ENCODE measurements at regions not wholly inside any gene's neighbourhood (a gene's known extent, or its start where the extent isn't known, plus 50 kb on each side); places are given as distances from the start of the nearest gene placed in this dataset.
"Not testable (repeated sequence)": the region's sequence is repeated elsewhere in the genome, so short reads cannot be mapped to it uniquely, and the experiment has no call there.

DNA sequence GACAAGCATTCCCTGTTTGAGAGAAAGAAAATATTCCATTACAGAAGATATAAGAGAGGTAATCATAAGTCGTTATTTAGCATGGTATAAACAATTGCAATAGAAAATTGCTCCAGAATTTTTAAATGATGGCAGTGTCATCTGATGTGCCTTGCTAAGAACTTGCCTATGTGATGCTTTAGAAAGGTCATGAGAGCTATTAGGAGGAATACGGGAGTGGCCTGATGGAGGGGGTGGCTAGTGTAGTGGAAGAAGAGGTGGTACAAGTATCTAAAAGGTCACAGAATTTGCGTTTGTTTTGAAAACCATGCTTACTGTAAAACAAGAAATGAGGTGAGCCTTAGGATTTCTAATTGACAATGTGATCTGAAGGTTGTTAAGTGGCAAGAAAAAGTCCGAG lies 550.0 kb downstream of the TMX3 start:
- no peaks in the 10 kb centered on the region for H3K27me3 ChIP-seq (replicated peaks in 2 of 5; ENCODE audit: control insufficient read depth in 4 of 5, insufficient read depth in 5 of 5, low read length in 4 of 5)
- no peaks in the 10 kb centered on the region for H3K4me1 ChIP-seq (ENCODE audit: control extremely low read depth in 1 of 4, control insufficient read depth in 4 of 4, insufficient read depth in 4 of 4, low read length in 3 of 4)
- DNase-seq = no peak
- ChIA-PET POLR2A (no interaction called here), CTCF (no interaction called here)
- no peak overlapping the region for H3K4me3 ChIP-seq (ENCODE audit: control insufficient read depth in 1 of 7, extremely low read depth in 1 of 7, insufficient read depth in 4 of 7, low read depth in 2 of 7, low read length in 6 of 7)
- WGBS (ENCODE audit: insufficient coverage) = 68% methylated on average over 4 of the region's 4 CpGs
- peaks cover 0 to 1% (median 0%) of the 10 kb centered on the region in 5 experiments for H3K9me3 ChIP-seq (ENCODE audit: control extremely low read depth in 1 of 5, control insufficient read depth in 4 of 5, insufficient read depth in 2 of 5, low read depth in 1 of 5, low read length in 4 of 5)
- H3K36me3 ChIP-seq (ENCODE audit: control insufficient read depth in 4 of 4, insufficient read depth in 4 of 4, low read length in 3 of 4) = no peaks in the 10 kb centered on the region
- no peak overlapping the region for H3K27ac ChIP-seq (ENCODE audit: insufficient read depth in 1 of 2, low read depth in 1 of 2, low read length in 2 of 2, poor library complexity in 1 of 2, severe bottlenecking in 2 of 2)

DNA sequence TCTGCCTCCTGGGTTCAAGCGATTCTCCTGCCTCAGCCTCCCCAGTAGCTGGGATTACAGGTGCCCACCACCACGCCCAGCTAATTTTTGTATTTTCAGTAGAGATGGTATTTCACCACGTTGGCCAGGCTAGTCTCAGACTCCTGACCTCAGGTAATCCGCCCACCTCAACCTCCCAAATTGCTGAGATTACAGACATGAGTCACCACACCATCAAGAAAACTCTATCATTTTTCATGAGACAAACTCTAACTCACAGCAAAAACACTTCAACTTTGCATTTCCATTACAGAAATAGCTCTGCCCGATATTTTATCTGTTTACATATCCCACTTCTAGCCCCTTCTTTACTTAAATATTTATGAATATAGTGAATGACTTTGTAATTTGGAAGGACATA lies 561.1 kb downstream of the TMX3 start:
- H3K27me3 ChIP-seq (replicated peaks in 2 of 5; ENCODE audit: control insufficient read depth in 4 of 5, insufficient read depth in 5 of 5, low read length in 4 of 5); H3K4me3 ChIP-seq (ENCODE audit: control insufficient read depth in 1 of 7, extremely low read depth in 1 of 7, insufficient read depth in 4 of 7, low read depth in 2 of 7, low read length in 6 of 7); H3K36me3 ChIP-seq (ENCODE audit: control insufficient read depth in 4 of 4, insufficient read depth in 4 of 4, low read length in 3 of 4); H3K27ac ChIP-seq (ENCODE audit: insufficient read depth in 1 of 2, low read depth in 1 of 2, low read length in 2 of 2, poor library complexity in 1 of 2, severe bottlenecking in 2 of 2); H3K9me3 ChIP-seq (ENCODE audit: control extremely low read depth in 1 of 5, control insufficient read depth in 4 of 5, insufficient read depth in 2 of 5, low read depth in 1 of 5, low read length in 4 of 5); CTCF ChIA-PET; H3K4me1 ChIP-seq (ENCODE audit: control extremely low read depth in 1 of 4, control insufficient read depth in 4 of 4, insufficient read depth in 4 of 4, low read length in 3 of 4); DNase-seq; POLR2A ChIA-PET: not testable (repeated sequence)
- no CpG with 5 or more reads among the region's 5 CpGs for WGBS (ENCODE audit: insufficient coverage)

DNA sequence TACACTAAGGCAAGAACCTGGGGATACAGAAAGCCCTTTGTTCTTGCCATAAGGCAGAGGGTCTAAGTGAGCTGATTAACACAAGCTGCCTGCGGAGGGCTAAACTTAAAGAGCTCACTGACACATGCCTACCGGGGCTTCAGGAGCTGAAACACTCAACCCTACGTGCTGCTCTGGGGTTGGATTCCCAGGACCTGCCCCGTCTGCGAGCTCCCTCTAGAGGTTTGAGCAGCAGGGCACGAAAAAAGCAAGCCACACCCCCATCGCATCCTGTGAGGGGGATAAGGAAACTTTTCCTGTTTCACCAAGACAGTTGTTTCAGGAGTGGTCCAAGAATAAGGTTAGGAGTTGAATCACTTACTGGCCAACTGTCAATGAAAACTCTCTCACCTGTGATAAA lies 562.1 kb downstream of the TMX3 start:
- POLR2A ChIA-PET = no interaction called here
- no peak for DNase-seq
- Histone ChIP-seq H3K9me3 (ENCODE audit: control extremely low read depth in 1 of 5, control insufficient read depth in 4 of 5, insufficient read depth in 2 of 5, low read depth in 1 of 5, low read length in 4 of 5) (no peaks in the 10 kb centered on the region), H3K4me1 (ENCODE audit: control extremely low read depth in 1 of 4, control insufficient read depth in 4 of 4, insufficient read depth in 4 of 4, low read length in 3 of 4) (no peaks in the 10 kb centered on the region), H3K27ac (ENCODE audit: insufficient read depth in 1 of 2, low read depth in 1 of 2, low read length in 2 of 2, poor library complexity in 1 of 2, severe bottlenecking in 2 of 2) (no peak overlapping the region), H3K4me3 (ENCODE audit: control insufficient read depth in 1 of 7, extremely low read depth in 1 of 7, insufficient read depth in 4 of 7, low read depth in 2 of 7, low read length in 6 of 7) (no peak overlapping the region), H3K27me3 (replicated peaks in 2 of 5; ENCODE audit: control insufficient read depth in 4 of 5, insufficient read depth in 5 of 5, low read length in 4 of 5) (peaks cover 0 to 2% (median 0%) of the 10 kb centered on the region in 5 experiments), H3K36me3 (ENCODE audit: control insufficient read depth in 4 of 4, insufficient read depth in 4 of 4, low read length in 3 of 4) (no peaks in the 10 kb centered on the region)
- 85% methylated on average over 6 of the region's 7 CpGs for WGBS (ENCODE audit: insufficient coverage)
- CTCF ChIA-PET = no interaction called here

DNA sequence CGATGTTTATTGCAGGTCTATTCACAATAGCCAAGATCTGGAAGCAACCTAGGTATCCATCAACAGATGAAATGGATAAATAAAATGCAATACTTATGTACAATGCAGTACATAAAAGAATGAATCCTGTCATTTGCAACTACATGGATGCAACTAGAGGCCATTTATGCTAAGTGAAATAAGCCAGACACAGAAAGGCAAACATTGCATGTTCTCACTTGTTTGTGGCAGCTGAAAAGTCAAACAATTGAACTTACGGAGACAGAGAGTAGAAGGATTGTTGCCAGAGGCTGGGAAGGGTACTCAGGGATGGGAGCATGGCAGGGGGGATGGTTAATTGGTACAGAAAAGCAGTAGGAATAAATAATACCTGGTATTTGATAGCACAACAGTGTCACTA lies 563.9 kb downstream of the TMX3 start:
- DNase-seq = no peak
- H3K36me3 ChIP-seq (ENCODE audit: control insufficient read depth in 4 of 4, insufficient read depth in 4 of 4, low read length in 3 of 4) = no peaks in the 10 kb centered on the region
- 95% methylated on average over 2 of the region's 2 CpGs for WGBS (ENCODE audit: insufficient coverage)
- H3K27ac ChIP-seq (ENCODE audit: insufficient read depth in 1 of 2, low read depth in 1 of 2, low read length in 2 of 2, poor library complexity in 1 of 2, severe bottlenecking in 2 of 2) = no peak overlapping the region
- POLR2A ChIA-PET = no interaction called here
- H3K4me3 ChIP-seq (ENCODE audit: control insufficient read depth in 1 of 7, extremely low read depth in 1 of 7, insufficient read depth in 4 of 7, low read depth in 2 of 7, low read length in 6 of 7) = no peak overlapping the region
- peaks cover 0 to 2% (median 0%) of the 10 kb centered on the region in 5 experiments for H3K27me3 ChIP-seq (replicated peaks in 2 of 5; ENCODE audit: control insufficient read depth in 4 of 5, insufficient read depth in 5 of 5, low read length in 4 of 5)
- H3K9me3 ChIP-seq (ENCODE audit: control extremely low read depth in 1 of 5, control insufficient read depth in 4 of 5, insufficient read depth in 2 of 5, low read depth in 1 of 5, low read length in 4 of 5) = no peaks in the 10 kb centered on the region
- H3K4me1 ChIP-seq (ENCODE audit: control extremely low read depth in 1 of 4, control insufficient read depth in 4 of 4, insufficient read depth in 4 of 4, low read length in 3 of 4) = no peaks in the 10 kb centered on the region
- CTCF ChIA-PET = no interaction called here

DNA sequence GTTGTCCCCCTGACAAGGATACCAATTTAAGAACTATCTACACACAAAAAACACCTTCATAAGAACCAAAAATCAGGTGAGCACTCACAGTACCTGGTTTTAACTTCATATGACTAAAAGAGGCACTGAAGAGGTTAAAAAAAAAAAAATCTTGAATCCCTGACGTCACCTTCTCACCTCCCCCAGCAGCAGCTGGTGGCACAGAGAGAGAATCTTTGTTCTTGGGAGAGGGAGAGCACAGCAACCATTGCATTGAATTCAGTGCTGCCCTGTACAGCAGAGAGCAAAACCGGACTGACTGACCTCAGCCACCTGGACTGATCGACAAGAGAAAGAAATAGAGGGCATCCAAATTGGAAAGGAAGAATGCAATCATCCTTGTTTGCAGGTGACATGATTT lies 566.0 kb downstream of the TMX3 start:
- Histone ChIP-seq H3K9me3 (ENCODE audit: control extremely low read depth in 1 of 5, control insufficient read depth in 4 of 5, insufficient read depth in 2 of 5, low read depth in 1 of 5, low read length in 4 of 5) (no peaks in the 10 kb centered on the region), H3K27me3 (replicated peaks in 2 of 5; ENCODE audit: control insufficient read depth in 4 of 5, insufficient read depth in 5 of 5, low read length in 4 of 5) (peaks cover 0 to 2% (median 0%) of the 10 kb centered on the region in 5 experiments), H3K36me3 (ENCODE audit: control insufficient read depth in 4 of 4, insufficient read depth in 4 of 4, low read length in 3 of 4) (no peaks in the 10 kb centered on the region), H3K27ac (ENCODE audit: insufficient read depth in 1 of 2, low read depth in 1 of 2, low read length in 2 of 2, poor library complexity in 1 of 2, severe bottlenecking in 2 of 2) (no peak overlapping the region), H3K4me1 (ENCODE audit: control extremely low read depth in 1 of 4, control insufficient read depth in 4 of 4, insufficient read depth in 4 of 4, low read length in 3 of 4) (no peaks in the 10 kb centered on the region), H3K4me3 (ENCODE audit: control insufficient read depth in 1 of 7, extremely low read depth in 1 of 7, insufficient read depth in 4 of 7, low read depth in 2 of 7, low read length in 6 of 7) (no peak overlapping the region)
- POLR2A ChIA-PET = no interaction called here
- no peak for DNase-seq
- CTCF ChIA-PET = no interaction called here
- 89% methylated on average over 1 of the region's 3 CpGs for WGBS (ENCODE audit: insufficient coverage)

DNA sequence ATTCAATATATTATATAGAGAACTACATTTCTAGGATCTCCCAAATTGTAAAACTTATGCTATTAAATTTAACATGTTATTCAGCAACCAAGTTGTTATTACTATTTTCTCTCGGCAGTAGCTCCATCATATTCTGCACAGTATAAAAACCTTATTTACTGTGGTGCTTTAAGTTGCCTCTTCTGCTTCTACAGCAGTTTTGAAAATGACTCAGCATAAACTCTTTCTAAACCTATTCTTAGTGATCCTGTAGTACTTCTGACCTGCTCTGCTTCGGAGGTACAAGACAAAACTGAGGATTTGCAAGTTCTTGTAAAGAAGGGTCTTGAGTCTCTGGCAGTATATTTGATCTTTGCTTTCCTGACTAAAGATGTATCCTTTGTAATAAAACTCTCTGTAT lies 567.2 kb downstream of the TMX3 start:
- ChIA-PET CTCF (no interaction called here), POLR2A (no interaction called here)
- H3K9me3 ChIP-seq (ENCODE audit: control extremely low read depth in 1 of 5, control insufficient read depth in 4 of 5, insufficient read depth in 2 of 5, low read depth in 1 of 5, low read length in 4 of 5) = no peaks in the 10 kb centered on the region
- H3K27ac ChIP-seq (ENCODE audit: insufficient read depth in 1 of 2, low read depth in 1 of 2, low read length in 2 of 2, poor library complexity in 1 of 2, severe bottlenecking in 2 of 2) = no peak overlapping the region
- peaks cover 0 to 2% (median 0%) of the 10 kb centered on the region in 5 experiments for H3K27me3 ChIP-seq (replicated peaks in 2 of 5; ENCODE audit: control insufficient read depth in 4 of 5, insufficient read depth in 5 of 5, low read length in 4 of 5)
- DNase-seq = no peak
- no peaks in the 10 kb centered on the region for H3K36me3 ChIP-seq (ENCODE audit: control insufficient read depth in 4 of 4, insufficient read depth in 4 of 4, low read length in 3 of 4)
- no peaks in the 10 kb centered on the region for H3K4me1 ChIP-seq (ENCODE audit: control extremely low read depth in 1 of 4, control insufficient read depth in 4 of 4, insufficient read depth in 4 of 4, low read length in 3 of 4)
- H3K4me3 ChIP-seq (ENCODE audit: control insufficient read depth in 1 of 7, extremely low read depth in 1 of 7, insufficient read depth in 4 of 7, low read depth in 2 of 7, low read length in 6 of 7) = no peak overlapping the region
- 100% methylated on average over 1 of the region's 2 CpGs for WGBS (ENCODE audit: insufficient coverage)

DNA sequence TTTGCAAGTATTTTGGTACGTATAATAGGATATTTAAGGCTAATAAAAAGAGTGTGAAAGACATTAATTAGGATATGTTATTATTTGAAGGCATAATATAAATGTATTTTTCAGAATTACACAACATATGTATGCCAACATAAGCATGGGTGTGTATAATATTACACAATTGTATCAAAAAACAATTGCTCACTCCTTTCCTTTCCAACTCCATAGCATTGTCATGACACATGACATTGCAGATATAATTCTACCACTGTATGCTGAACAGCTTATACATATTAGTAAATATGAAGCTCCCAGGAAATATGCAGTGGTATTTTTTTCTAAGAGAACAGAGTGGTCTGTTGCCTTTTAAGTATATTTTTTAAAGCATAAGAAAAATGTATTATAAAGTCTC lies 593.1 kb downstream of the TMX3 start:
- DNase-seq = no peak
- Histone ChIP-seq H3K4me1 (ENCODE audit: control extremely low read depth in 1 of 4, control insufficient read depth in 4 of 4, insufficient read depth in 4 of 4, low read length in 3 of 4) (no peaks in the 10 kb centered on the region), H3K27ac (ENCODE audit: insufficient read depth in 1 of 2, low read depth in 1 of 2, low read length in 2 of 2, poor library complexity in 1 of 2, severe bottlenecking in 2 of 2) (no peak overlapping the region), H3K36me3 (ENCODE audit: control insufficient read depth in 4 of 4, insufficient read depth in 4 of 4, low read length in 3 of 4) (no peaks in the 10 kb centered on the region), H3K9me3 (ENCODE audit: control extremely low read depth in 1 of 5, control insufficient read depth in 4 of 5, insufficient read depth in 2 of 5, low read depth in 1 of 5, low read length in 4 of 5) (peaks cover 0 to 3% (median 0%) of the 10 kb centered on the region in 5 experiments), H3K27me3 (replicated peaks in 2 of 5; ENCODE audit: control insufficient read depth in 4 of 5, insufficient read depth in 5 of 5, low read length in 4 of 5) (no peaks in the 10 kb centered on the region), H3K4me3 (ENCODE audit: control insufficient read depth in 1 of 7, extremely low read depth in 1 of 7, insufficient read depth in 4 of 7, low read depth in 2 of 7, low read length in 6 of 7) (no peak overlapping the region)
- POLR2A ChIA-PET = no interaction called here
- CTCF ChIA-PET = no interaction called here
- WGBS (ENCODE audit: insufficient coverage) = no CpG with 5 or more reads among the region's 1 CpG
